ENCODE measurements at regions not wholly inside any gene's neighbourhood (a gene's known extent, or its start where the extent isn't known, plus 50 kb on each side); places are given as distances from the start of the nearest gene placed in this dataset.

- peak in 1 of 2 donors; percentile 2 for DNase-seq (ENCODE audit: low read depth in 2 of 2)
Measured at GRCh38 chr9:79439221-79439620, 132.5 kb upstream of the TLE4 start.

GRCh38 chr9:79446523-79447307 is 125.0 kb upstream of the TLE4 start:
- DNase-seq (ENCODE audit: low read depth in 2 of 2), result no peak

- DNase-seq (ENCODE audit: low read depth in 2 of 2), result no peak
Measured at GRCh38 chr9:79447308-79447605, 124.5 kb upstream of the TLE4 start.

- no peak for DNase-seq (ENCODE audit: low read depth in 2 of 2)
Measured at GRCh38 chr9:79447762-79448161, 124.0 kb upstream of the TLE4 start.

GRCh38 chr9:79452265-79452664 is 119.5 kb upstream of the TLE4 start:
- DNase-seq (ENCODE audit: low read depth in 2 of 2), result no peak

- no peak for DNase-seq (ENCODE audit: low read depth in 2 of 2)
Measured at GRCh38 chr9:79461712-79462111, 110.1 kb upstream of the TLE4 start.

GRCh38 chr9:79465156-79465555 is 106.6 kb upstream of the TLE4 start:
- no peak for DNase-seq (ENCODE audit: low read depth in 2 of 2)

GRCh38 chr9:79469164-79469563 is 102.6 kb upstream of the TLE4 start:
- no peak for DNase-seq (ENCODE audit: low read depth in 2 of 2)

GRCh38 chr9:79470954-79471353 is 100.8 kb upstream of the TLE4 start:
- no peak for DNase-seq (ENCODE audit: low read depth in 2 of 2)

GRCh38 chr9:79471580-79472543 is 99.9 kb upstream of the TLE4 start:
- no peak for DNase-seq (ENCODE audit: low read depth in 2 of 2)

- no peak for DNase-seq (ENCODE audit: low read depth in 2 of 2)
Measured at GRCh38 chr9:79473704-79474103, 98.1 kb upstream of the TLE4 start.

GRCh38 chr9:79477241-79477840 is 94.4 kb upstream of the TLE4 start:
- DNase-seq (ENCODE audit: low read depth in 2 of 2), result no peak

- peak in 1 of 2 donors; percentile 2 for DNase-seq (ENCODE audit: low read depth in 2 of 2)
Measured at GRCh38 chr9:79477955-79478771, 93.6 kb upstream of the TLE4 start.

- no peak for DNase-seq (ENCODE audit: low read depth in 2 of 2)
Measured at GRCh38 chr9:79480639-79481038, 91.1 kb upstream of the TLE4 start.

- no peak for DNase-seq (ENCODE audit: low read depth in 2 of 2)
Measured at GRCh38 chr9:79481846-79482477, 89.8 kb upstream of the TLE4 start.

- no peak for DNase-seq (ENCODE audit: low read depth in 2 of 2)
Measured at GRCh38 chr9:79485258-79485657, 86.5 kb upstream of the TLE4 start.

GRCh38 chr9:79489261-79490000 is 82.3 kb upstream of the TLE4 start:
- no peak for DNase-seq (ENCODE audit: low read depth in 2 of 2)

GRCh38 chr9:79490657-79491248 is 81.0 kb upstream of the TLE4 start:
- no peak for DNase-seq (ENCODE audit: low read depth in 2 of 2)

- DNase-seq (ENCODE audit: low read depth in 2 of 2), result no peak
Measured at GRCh38 chr9:79492092-79493009, 79.4 kb upstream of the TLE4 start.
